Caco-2 (cell line): ENCODE measurements at regions not wholly inside any gene's neighbourhood (a gene's known extent, or its start where the extent isn't known, plus 50 kb on each side); places are given as distances from the start of the nearest gene placed in this dataset.

Source experiments
- BruUV-seq: library from RNA; stranded (reverse); fragments of 400-500 nt; replicated peaks from 2 replicates; lab custom pipeline; 2021; lab: Mats Ljungman, UMichigan
- CTCF ChIA-PET: fragments of 300-600 bp; sonication (Branson Sonifier 250); formaldehyde crosslinking; loops from one replicate; lab custom pipeline; 2022; ENCODE audit warnings: antibody characterized with exemption; lab: Charles Lee
- POLR2A ChIA-PET: fragments of 300-600 bp; sonication (Branson Sonifier 250); formaldehyde crosslinking; loops from one replicate; lab custom pipeline; 2022; ENCODE audit warnings: antibody characterized with exemption; lab: Charles Lee
- DNase-seq, 2 experiments: peaks; one replicate each; pipeline versions ENCODE4 v3.0.0 to v3.0.0-alpha.2; 2020 to 2022
- H3K27me3 ChIP-seq: replicated peaks from 2 replicates; pipeline ENCODE4 v1.6.0; 2011; ENCODE audit warnings: low read length; ENCODE audit not compliant: control insufficient read depth, insufficient read depth
- H3K36me3 ChIP-seq: 2 replicates; pipeline ENCODE4 v1.5.1; 2011; ENCODE audit warnings: low read length; ENCODE audit not compliant: control insufficient read depth, insufficient read depth
- H3K4me1 ChIP-seq: fragments of 250-450 bp; sonication (Bioruptor Pico); 2 replicates; pipeline ENCODE4 v1.5.1; 2020; ENCODE audit warnings: mild to moderate bottlenecking
- H3K4me3 ChIP-seq: 2 replicates; pipeline ENCODE4 v1.5.1; 2011; ENCODE audit warnings: low read depth, mild to moderate bottlenecking, control low read depth, low read length
- H3K9me3 ChIP-seq: fragments of 250-450 bp; sonication (Bioruptor Pico); 2 replicates; pipeline ENCODE4 v1.5.1; 2020; ENCODE audit warnings: mild to moderate bottlenecking, moderate library complexity
- H3K27ac Mint-ChIP-seq: one replicate; pipeline ENCODE4 v1.8.0; 2022; ENCODE audit warnings: mixed read lengths; ENCODE audit not compliant: unreplicated experiment
- H3K27me3 Mint-ChIP-seq: one replicate; pipeline ENCODE4 v1.8.0; 2022; ENCODE audit warnings: mixed read lengths; ENCODE audit not compliant: insufficient read depth, unreplicated experiment
- H3K36me3 Mint-ChIP-seq: one replicate; pipeline ENCODE4 v1.8.0; 2022; ENCODE audit warnings: mild to moderate bottlenecking, mixed read lengths; ENCODE audit not compliant: insufficient read depth, unreplicated experiment
- H3K4me1 Mint-ChIP-seq: one replicate; pipeline ENCODE4 v1.8.0; 2022; ENCODE audit warnings: low read depth, mixed read lengths; ENCODE audit not compliant: unreplicated experiment
- H3K4me3 Mint-ChIP-seq: one replicate; pipeline ENCODE4 v1.8.0; 2022; ENCODE audit warnings: mild to moderate bottlenecking, moderate library complexity, mixed read lengths; ENCODE audit not compliant: unreplicated experiment
- H3K9me3 Mint-ChIP-seq: one replicate; pipeline ENCODE4 v1.8.0; 2022; ENCODE audit warnings: mixed read lengths; ENCODE audit not compliant: unreplicated experiment
- intact Hi-C: fragments of 100-400 bp; cut with micrococcal nuclease; formaldehyde crosslinking; loops from one replicate; pipeline ENCODE4 v1.10.0; 2022; ENCODE audit not compliant: unreplicated experiment
- TF ChIP-seq, protein P1 (sequence below), 2 experiments: fragments of 200-600 bp in 1 of 2; IDR thresholded peaks; 1 replicate in 1 of 2; 2 replicates in 1 of 2; pipeline versions ENCODE4 v1.5.1 to v1.8.0; 2011 to 2022; ENCODE audit warnings: antibody characterized with exemption in 1 of 2, control low read depth in 1 of 2, inconsistent platforms in 1 of 2, low read depth in 1 of 2, low read length in 1 of 2, mild to moderate bottlenecking in 1 of 2, moderate library complexity in 1 of 2; ENCODE audit not compliant: insufficient read depth in 1 of 2, severe bottlenecking in 1 of 2, unreplicated experiment in 1 of 2

DNA sequence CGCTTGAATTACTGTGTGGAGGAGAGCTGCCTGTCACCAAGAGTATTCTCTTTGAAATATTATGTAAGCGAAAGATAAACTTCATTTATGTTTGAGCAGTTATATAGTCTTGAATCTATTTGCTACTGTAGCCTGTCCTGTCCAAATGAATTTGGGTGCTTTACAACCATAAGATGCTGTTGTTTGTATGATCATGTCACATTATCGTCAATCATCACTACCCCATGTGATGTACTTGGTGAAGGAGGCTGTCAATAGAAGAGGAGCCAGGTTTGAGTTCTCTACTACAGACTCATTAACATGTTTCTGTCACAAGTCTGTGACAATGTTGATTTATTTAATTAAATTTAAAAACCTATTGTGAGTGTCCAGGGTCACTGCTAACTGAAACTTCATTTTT, 403.3 kb upstream of the MEF2C start:
- CTCF ChIA-PET = no interaction called here
- BruUV-seq = no TSS peak
- intact Hi-C loops = no loop called here
- Mint-ChIP-seq H3K27me3 (no peaks in the 10 kb centered on the region), H3K4me1 (peaks cover 28% of the 10 kb centered on the region), H3K36me3 (no peaks in the 10 kb centered on the region), H3K9me3 (peaks cover 10% of the 10 kb centered on the region), H3K4me3 (no peak overlapping the region), H3K27ac (no peak overlapping the region)
- H3K27me3 ChIP-seq = no peaks in the 10 kb centered on the region
- POLR2A ChIA-PET = no interaction called here
- no peak overlapping the region for H3K4me3 ChIP-seq
- TF ChIP-seq, protein P1, sequence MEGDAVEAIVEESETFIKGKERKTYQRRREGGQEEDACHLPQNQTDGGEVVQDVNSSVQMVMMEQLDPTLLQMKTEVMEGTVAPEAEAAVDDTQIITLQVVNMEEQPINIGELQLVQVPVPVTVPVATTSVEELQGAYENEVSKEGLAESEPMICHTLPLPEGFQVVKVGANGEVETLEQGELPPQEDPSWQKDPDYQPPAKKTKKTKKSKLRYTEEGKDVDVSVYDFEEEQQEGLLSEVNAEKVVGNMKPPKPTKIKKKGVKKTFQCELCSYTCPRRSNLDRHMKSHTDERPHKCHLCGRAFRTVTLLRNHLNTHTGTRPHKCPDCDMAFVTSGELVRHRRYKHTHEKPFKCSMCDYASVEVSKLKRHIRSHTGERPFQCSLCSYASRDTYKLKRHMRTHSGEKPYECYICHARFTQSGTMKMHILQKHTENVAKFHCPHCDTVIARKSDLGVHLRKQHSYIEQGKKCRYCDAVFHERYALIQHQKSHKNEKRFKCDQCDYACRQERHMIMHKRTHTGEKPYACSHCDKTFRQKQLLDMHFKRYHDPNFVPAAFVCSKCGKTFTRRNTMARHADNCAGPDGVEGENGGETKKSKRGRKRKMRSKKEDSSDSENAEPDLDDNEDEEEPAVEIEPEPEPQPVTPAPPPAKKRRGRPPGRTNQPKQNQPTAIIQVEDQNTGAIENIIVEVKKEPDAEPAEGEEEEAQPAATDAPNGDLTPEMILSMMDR (IDR thresholded peaks at IDR 0.05; ENCODE audit: insufficient read depth in 1 of 2, low read depth in 1 of 2, low read length in 1 of 2, severe bottlenecking in 1 of 2, unreplicated experiment in 1 of 2) = no peak
- DNase-seq = no peak
- peaks cover 19% of the 10 kb centered on the region for H3K4me1 ChIP-seq
- no peaks in the 10 kb centered on the region for H3K36me3 ChIP-seq
- no peaks in the 10 kb centered on the region for H3K9me3 ChIP-seq

DNA sequence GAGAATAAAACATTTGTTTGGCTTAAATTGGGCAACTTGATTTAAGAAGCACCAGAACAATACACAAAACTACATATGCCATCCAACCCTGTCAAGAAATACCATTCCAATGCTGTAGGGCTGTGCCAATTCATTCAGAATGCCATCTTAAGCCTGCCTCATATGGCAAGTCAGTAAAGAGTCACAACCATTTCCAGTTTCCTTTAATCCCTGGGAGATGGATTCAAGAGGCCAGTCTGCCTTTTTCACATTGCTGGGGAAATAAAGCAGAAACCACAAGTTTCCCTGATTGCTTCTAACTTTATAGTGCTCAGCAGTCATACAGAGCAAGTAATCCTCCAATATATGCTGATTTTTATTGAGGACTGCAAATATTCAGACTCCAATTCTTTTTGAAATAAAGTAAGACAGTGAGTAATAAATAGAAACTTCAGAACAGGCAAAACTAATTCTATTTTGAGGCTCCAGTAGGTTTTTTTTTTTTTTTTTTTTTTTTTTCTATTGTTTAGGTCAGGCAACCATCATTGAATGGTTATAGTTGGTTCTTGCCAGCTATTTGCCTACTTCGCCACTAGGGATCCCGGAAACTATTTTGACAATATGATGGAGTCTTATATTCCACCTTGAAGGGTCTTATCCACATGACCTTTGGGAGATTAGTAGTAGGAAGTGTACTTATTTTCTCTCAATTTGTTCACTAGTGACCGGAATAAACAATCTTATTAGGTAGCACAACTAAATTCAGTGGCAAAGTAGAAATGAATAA, 400.9 kb upstream of the MEF2C start:
- ChIA-PET CTCF (no interaction called here), POLR2A (no interaction called here)
- H3K9me3 ChIP-seq = no peaks in the 10 kb centered on the region
- Mint-ChIP-seq H3K9me3 (peaks cover 10% of the 10 kb centered on the region), H3K27ac (peak overlapping the region; percentile 5), H3K4me3 (no peak overlapping the region), H3K36me3 (no peaks in the 10 kb centered on the region), H3K4me1 (peaks cover 32% of the 10 kb centered on the region), H3K27me3 (no peaks in the 10 kb centered on the region)
- no peaks in the 10 kb centered on the region for H3K36me3 ChIP-seq
- DNase-seq = no peak
- H3K27me3 ChIP-seq = no peaks in the 10 kb centered on the region
- intact Hi-C loops = no loop called here
- no TSS peak for BruUV-seq
- H3K4me3 ChIP-seq = no peak overlapping the region
- TF ChIP-seq, protein P1 (IDR thresholded peaks at IDR 0.05; ENCODE audit: insufficient read depth in 1 of 2, low read depth in 1 of 2, low read length in 1 of 2, severe bottlenecking in 1 of 2, unreplicated experiment in 1 of 2) = peak in 1 of 2 experiments; percentile 15
- peaks cover 19% of the 10 kb centered on the region for H3K4me1 ChIP-seq

DNA sequence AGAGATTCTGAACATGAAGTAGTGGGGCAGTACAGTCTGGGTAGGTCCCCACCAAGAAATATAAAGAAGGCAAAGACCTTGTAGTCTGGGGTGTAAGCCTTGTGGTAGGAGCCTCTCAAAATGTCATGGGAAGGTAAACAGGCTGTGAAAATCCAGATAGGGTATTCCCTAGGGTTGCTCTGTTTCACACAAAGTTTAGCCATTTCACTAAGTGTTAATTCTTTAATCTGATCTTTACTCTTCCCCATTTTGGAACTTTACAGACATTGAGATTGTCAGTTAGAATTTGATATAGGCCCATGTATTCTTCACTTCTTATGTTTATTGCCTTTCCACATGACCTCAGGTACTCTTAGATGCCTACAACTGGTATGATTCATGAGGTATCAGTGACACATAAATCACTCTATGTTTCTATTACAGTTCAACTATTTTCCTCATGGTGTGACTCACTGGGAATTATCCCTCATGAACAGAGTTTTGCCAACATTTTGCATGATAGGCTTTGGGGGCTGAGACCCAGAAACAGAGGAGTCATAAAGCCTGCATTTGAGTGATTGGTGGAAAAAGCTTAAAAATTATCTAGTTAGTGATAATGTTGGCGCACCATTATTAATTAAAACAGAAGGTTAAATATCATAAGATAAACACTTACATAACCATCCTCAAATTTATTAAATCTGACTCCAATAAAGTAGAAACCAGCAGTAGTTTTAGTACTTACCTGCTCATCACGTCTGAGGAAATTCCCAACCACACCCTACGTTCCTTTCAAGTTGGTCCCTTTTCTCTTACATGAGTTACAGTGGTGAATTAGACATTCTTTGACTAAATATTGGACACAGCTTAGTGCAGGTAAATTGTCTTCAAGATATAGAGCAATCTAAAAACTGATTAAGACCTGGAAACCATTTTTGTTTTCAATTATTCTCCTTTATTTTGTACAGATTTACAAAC, 399.8 kb upstream of the MEF2C start:
- no peak for DNase-seq
- H3K36me3 ChIP-seq = no peaks in the 10 kb centered on the region
- no peaks in the 10 kb centered on the region for H3K27me3 Mint-ChIP-seq
- CTCF ChIA-PET = no interaction called here
- no peaks in the 10 kb centered on the region for H3K36me3 Mint-ChIP-seq
- peaks cover 32% of the 10 kb centered on the region for H3K4me1 Mint-ChIP-seq
- peaks cover 10% of the 10 kb centered on the region for H3K9me3 Mint-ChIP-seq
- H3K27me3 ChIP-seq = no peaks in the 10 kb centered on the region
- H3K9me3 ChIP-seq = no peaks in the 10 kb centered on the region
- intact Hi-C loops = no loop called here
- TF ChIP-seq, protein P1 (IDR thresholded peaks at IDR 0.05; ENCODE audit: insufficient read depth in 1 of 2, low read depth in 1 of 2, low read length in 1 of 2, severe bottlenecking in 1 of 2, unreplicated experiment in 1 of 2) = no peak
- H3K4me3 Mint-ChIP-seq = no peak overlapping the region
- H3K4me1 ChIP-seq = peaks cover 19% of the 10 kb centered on the region
- H3K4me3 ChIP-seq = no peak overlapping the region
- H3K27ac Mint-ChIP-seq = no peak overlapping the region
- POLR2A ChIA-PET = no interaction called here
- no TSS peak for BruUV-seq
